Psoas muscle (tissue), 7 donors: ENCODE measurements at regions not wholly inside any gene's neighbourhood (a gene's known extent, or its start where the extent isn't known, plus 50 kb on each side); places are given as distances from the start of the nearest gene placed in this dataset.

Source experiments
- ATAC-seq, 4 donors: fragments of 200-7000 bp; cut with Tn5 transposase; one replicate each; pipeline ENCODE4 v1.9.1; 2020; ENCODE audit warnings: moderate library complexity in 3 of 4, mild to moderate bottlenecking in 2 of 4
- DNase-seq, 2 donors: peaks; one replicate each; pipeline ENCODE4 v3.0.0-alpha.2; 2020
- H3K27ac ChIP-seq: fragments of 200-600 bp; one replicate; pipeline ENCODE4 v1.8.0; 2022
- H3K27me3 ChIP-seq, 3 donors: fragments of 200-600 bp in 1 of 3; one replicate each; pipeline versions ENCODE4 v1.6.1 to v1.8.0; 2013 to 2022; ENCODE audit warnings: low read length in 2 of 3, mild to moderate bottlenecking in 2 of 3, moderate library complexity in 1 of 3; ENCODE audit not compliant: insufficient read depth in 3 of 3
- H3K36me3 ChIP-seq, 2 donors: fragments of 200-600 bp in 1 of 2; one replicate each; pipeline versions ENCODE4 v1.6.1 to v1.8.0; 2013 to 2022; ENCODE audit warnings: low read depth in 1 of 2, mild to moderate bottlenecking in 1 of 2, moderate library complexity in 1 of 2; ENCODE audit not compliant: insufficient read depth in 1 of 2
- H3K4me1 ChIP-seq: fragments of 200-600 bp; one replicate; pipeline ENCODE4 v1.8.0; 2022
- H3K4me3 ChIP-seq: fragments of 200-600 bp; one replicate; pipeline ENCODE4 v1.8.0; 2022; ENCODE audit warnings: mild to moderate bottlenecking
- H3K9me3 ChIP-seq: fragments of 200-600 bp; one replicate; pipeline ENCODE4 v1.8.0; 2022
- WGBS, 3 donors: extraction: QIAGEN DNeasy Blood & Tissue Kit; methylation state at CpG; one replicate each; pipeline versions ENCODE4 v1.1.6 to v1.1.7; 2013; 5-methylcytosine and 5-hydroxymethylcytosine counted together
- intact Hi-C, 2 donors: fragments of 100-400 bp; cut with DNase I; formaldehyde crosslinking; loops; one replicate each; pipeline versions ENCODE4 v1.11.0 to v1.14.2; 2022
- TF ChIP-seq, protein P1 (sequence below): fragments of 200-600 bp; IDR thresholded peaks from one replicate; pipeline ENCODE4 v1.8.0; 2022; ENCODE audit warnings: antibody characterized with exemption
- donor health status: healthy with polysubstance abuse.
- donor health status: DM: no; HTN: no; CAD: no; lungs with moderate emphysema.
- donor health status: Bipolar disorder and iron deficiency.
- donor health status: healthy.
- donor health status: DM: yes; HTN: yes; CAD: no.
- donor health status: DM: no; HTN: no; CAD: no.
- donor health status: DM: yes; HTN: yes; CAD: no.

DNA sequence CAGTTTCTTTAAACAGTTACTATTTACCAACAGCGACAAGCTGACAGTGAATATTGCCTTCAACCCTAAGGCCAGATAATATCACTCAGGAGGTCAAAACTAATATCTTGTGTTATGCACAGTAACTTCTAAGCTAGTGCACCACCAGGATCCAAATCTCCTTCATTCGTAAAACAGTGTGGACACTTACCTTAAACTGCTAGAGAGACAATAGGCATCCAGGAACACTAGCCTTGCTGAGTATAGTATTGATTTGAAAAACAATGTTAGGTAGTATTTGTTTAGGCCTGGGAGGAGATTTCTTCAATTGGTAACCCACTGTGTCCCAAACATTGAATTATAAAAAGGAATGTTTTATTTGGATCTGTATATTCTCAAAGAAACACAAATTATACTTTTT is 707.9 kb upstream of the UBE2E2 start:
- TF ChIP-seq, protein P1, sequence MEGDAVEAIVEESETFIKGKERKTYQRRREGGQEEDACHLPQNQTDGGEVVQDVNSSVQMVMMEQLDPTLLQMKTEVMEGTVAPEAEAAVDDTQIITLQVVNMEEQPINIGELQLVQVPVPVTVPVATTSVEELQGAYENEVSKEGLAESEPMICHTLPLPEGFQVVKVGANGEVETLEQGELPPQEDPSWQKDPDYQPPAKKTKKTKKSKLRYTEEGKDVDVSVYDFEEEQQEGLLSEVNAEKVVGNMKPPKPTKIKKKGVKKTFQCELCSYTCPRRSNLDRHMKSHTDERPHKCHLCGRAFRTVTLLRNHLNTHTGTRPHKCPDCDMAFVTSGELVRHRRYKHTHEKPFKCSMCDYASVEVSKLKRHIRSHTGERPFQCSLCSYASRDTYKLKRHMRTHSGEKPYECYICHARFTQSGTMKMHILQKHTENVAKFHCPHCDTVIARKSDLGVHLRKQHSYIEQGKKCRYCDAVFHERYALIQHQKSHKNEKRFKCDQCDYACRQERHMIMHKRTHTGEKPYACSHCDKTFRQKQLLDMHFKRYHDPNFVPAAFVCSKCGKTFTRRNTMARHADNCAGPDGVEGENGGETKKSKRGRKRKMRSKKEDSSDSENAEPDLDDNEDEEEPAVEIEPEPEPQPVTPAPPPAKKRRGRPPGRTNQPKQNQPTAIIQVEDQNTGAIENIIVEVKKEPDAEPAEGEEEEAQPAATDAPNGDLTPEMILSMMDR = no peak
- H3K9me3 ChIP-seq = no peaks in the 10 kb centered on the region
- H3K36me3 ChIP-seq = no peaks in the 10 kb centered on the region
- H3K4me3 ChIP-seq = no peak overlapping the region
- WGBS, 3 donors = 28 to 32% (median 30%) methylated on average over 2 of the region's 2 CpGs
- H3K27ac ChIP-seq = no peak overlapping the region
- intact Hi-C loops = no loop called here
- DNase-seq = no peak
- ATAC-seq = no peak
- H3K27me3 ChIP-seq = no peaks in the 10 kb centered on the region
- H3K4me1 ChIP-seq = no peaks in the 10 kb centered on the region

DNA sequence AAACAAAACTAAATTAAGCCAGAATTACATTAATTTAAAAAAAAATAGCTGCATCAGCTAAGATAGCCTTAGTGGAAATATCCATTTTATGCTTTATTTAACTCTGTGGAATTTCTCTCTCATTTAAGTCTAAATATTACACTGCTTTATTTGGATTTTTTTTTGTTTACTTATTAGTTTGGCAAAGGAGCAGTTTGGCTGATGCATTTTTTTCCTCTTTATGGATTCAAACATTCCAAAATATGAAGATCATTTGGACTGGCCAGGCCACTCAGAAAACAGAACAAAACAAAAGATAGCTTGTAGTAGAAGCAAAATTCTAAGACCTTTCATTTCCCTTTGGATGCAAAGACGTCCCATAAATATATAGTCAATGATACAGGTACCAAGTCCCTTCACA is 707.3 kb upstream of the UBE2E2 start:
- Histone ChIP-seq H3K27me3 (no peaks in the 10 kb centered on the region), H3K4me3 (no peak overlapping the region), H3K9me3 (no peaks in the 10 kb centered on the region), H3K36me3 (no peaks in the 10 kb centered on the region), H3K27ac (no peak overlapping the region), H3K4me1 (no peaks in the 10 kb centered on the region)
- DNase-seq = no peak
- intact Hi-C loops = no loop called here
- WGBS, 3 donors = 22 to 36% (median 33%) methylated on average over 1 of the region's 1 CpG
- TF ChIP-seq, protein P1 = no peak
- ATAC-seq = no peak

DNA sequence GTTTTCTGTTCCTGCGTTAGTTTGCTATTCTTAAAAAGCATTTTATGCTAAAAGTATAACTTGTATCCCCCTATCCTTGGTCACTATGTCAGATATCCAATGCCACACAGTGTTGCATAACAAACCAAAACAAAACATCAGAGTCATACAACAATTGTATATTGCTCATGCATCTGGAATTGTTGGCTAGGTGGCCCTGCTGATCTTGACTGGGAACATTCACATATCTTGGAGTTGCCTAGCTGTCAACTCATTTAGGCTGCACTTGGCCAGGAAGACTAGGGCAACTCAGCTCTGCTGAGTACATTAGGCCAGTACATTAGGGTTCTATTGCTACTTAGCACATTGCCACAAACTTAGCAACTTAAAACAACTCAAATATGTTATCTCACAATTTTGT is 706.5 kb upstream of the UBE2E2 start:
- Histone ChIP-seq H3K4me3 (no peak overlapping the region), H3K27me3 (no peaks in the 10 kb centered on the region), H3K36me3 (no peaks in the 10 kb centered on the region), H3K9me3 (no peaks in the 10 kb centered on the region), H3K27ac (no peak overlapping the region), H3K4me1 (no peaks in the 10 kb centered on the region)
- ATAC-seq (no peak), DNase-seq (no peak)
- WGBS, 3 donors = 93 to 97% (median 93%) methylated on average over 1 of the region's 1 CpG
- TF ChIP-seq, protein P1 = no peak
- intact Hi-C loops = no loop called here

DNA sequence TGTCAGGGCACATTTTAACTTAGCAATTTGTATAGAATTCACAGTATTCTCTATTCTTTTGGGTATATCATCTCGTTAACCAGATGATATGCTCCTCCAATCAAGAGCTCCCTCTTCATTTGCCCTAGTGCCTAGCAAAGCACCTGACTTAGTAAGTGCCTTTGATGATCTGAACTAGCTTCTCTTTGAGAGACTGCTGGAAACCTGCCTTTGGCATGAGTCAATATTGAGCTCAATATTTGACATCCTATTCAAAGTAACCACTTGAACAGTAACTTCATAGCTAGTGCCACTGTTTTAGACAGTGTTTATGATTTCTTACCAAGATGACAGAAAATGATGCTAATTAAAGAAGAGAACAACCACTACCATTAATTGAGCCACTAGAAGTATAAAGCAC is 696.3 kb upstream of the UBE2E2 start:
- no peaks in the 10 kb centered on the region for H3K36me3 ChIP-seq
- ATAC-seq (no peak), DNase-seq (no peak)
- 44 to 50% (median 48%) methylated on average over 1 of the region's 1 CpG for WGBS, 3 donors
- intact Hi-C loops = no loop called here
- H3K27me3 ChIP-seq = no peaks in the 10 kb centered on the region
- no peaks in the 10 kb centered on the region for H3K4me1 ChIP-seq
- H3K9me3 ChIP-seq = no peaks in the 10 kb centered on the region
- no peak overlapping the region for H3K27ac ChIP-seq
- TF ChIP-seq, protein P1 = no peak
- no peak overlapping the region for H3K4me3 ChIP-seq

DNA sequence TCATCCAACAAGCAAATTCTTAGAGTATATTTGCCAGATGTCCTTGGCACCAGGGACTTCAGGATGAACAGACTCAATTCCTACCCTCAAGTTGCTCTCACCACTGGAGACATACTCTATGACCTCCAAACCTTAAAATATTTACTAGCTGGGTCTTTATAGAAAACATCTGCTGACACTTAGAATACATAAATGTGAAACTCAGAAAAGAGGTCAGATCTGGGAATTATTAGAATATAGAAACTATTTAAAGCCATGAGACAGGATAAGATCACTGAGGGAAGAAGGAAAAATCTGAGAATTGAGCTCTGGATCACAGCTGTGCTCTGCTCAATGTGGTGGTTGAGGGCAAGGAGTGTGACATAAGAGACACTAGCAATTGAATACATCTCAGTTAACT is 695.4 kb upstream of the UBE2E2 start:
- no peak overlapping the region for H3K27ac ChIP-seq
- intact Hi-C loops = no loop called here
- ATAC-seq = no peak

More for the DNA sequence above, 695.4 kb upstream of the UBE2E2 start:
- Histone ChIP-seq H3K4me3 (no peak overlapping the region), H3K27me3 (no peaks in the 10 kb centered on the region), H3K4me1 (no peaks in the 10 kb centered on the region), H3K36me3 (no peaks in the 10 kb centered on the region), H3K9me3 (no peaks in the 10 kb centered on the region)
- no peak for DNase-seq
- TF ChIP-seq, protein P1 = no peak
